ENCODE measurements at regions not wholly inside any gene's neighbourhood (a gene's known extent, or its start where the extent isn't known, plus 50 kb on each side); places are given as distances from the start of the nearest gene placed in this dataset.
A peak's percentile ranks its signal among the peaks of the same experiment; 100 is the strongest.

DNA sequence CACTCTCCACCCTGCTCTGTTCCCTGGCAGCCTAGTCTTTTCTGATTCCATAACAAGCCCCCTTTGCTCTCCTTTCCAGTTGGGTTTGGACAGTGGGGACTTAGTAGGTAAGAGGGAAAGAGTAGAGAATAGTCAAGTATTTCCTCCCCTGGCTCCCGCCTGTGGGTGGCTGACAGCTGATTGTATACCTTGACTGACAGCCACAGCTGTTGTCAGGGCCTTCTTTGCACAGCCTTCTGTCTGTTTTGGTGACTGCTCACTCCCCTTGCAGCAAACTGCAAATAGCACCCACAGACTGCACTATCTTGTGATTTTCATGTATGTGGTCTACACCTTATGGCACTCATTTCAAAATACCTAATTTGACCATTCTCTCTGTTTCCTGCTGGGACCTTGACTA is 486.3 kb downstream of the ACTR3B start:
- DNase-seq: no peak

DNA sequence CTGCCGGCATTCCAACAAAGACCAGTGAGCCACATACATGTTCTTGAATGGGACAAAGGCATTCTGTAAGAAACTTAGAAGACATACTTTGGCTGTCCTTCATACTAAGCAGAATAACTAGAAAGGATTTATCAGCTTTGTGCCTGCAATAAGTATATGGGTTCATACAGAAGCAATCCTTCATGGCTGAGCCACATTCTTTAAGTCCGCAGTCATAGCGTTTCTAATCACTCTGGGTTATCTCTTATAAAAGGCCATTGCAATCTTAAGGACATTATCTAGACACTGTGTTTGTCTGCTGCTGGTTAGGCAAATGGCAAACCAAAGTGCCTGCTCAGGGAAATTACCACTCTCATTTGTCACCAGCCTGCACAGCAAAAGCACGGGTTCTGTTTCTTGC is 488.4 kb downstream of the ACTR3B start:
- no peak for DNase-seq

GRCh38 chr7:153258686-153259085 is 499.1 kb downstream of the ACTR3B start:
- DNase-seq: no peak

DNA sequence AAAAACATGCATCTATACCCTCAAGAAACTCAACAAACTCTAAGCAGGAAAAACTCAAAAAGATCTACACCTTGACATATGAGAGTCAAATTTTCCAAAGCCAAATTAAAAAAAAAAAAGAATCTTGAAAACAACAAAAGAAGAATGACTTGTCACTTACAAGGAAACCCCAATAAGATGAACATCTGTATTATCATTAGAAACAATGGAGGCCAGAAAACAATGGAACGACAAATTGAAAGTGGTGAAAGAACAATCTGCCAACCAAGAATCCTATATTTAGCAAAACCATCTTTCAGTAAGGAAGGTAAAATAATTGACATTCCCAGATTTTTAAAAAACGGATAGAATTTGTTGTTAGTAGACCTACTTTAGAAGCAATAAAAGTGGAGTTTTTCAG is 516.8 kb downstream of the ACTR3B start:
- DNase-seq: no peak

GRCh38 chr7:153286763-153287162 is 527.2 kb downstream of the ACTR3B start:
- no peak for DNase-seq

DNA sequence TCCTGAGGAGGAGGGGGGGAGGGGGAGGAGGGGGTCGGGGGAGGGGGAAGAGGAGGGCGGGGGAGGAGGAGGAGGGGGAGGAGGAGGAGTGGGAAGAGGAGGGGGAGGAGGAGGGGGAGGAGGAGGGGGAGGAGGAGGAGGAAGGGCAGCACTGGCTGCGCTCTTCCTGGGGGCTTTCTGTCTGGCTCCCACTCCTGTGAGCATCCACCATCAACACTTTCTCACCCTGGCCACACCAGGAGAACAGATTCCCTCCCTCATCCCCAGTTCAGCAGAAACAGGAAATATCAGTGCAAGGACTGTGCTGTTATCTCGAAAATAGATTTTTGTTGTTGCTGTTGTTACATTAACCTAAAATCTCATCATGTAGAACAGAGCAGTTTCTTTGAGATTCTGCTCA is 530.5 kb downstream of the ACTR3B start:
- no peak for DNase-seq

DNA sequence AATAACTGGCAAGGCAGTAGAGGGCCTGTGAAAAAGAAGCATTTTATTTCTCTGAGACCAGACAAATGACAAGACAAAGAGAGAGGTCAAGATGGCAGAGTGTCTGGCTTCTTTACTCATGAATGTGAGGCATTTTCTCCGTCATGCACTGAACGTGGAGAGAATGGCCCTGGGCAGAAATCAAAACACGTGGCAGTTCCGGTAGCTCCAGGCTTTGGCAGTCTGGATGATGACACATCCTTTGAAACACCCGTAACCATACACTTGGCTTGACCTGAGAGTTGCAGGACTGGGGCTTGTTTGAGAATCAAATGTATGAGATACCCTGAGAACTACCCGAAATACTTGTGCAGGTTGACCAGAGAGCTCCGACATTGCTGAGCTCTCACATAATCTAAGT is 537.6 kb downstream of the ACTR3B start:
- no peak for DNase-seq

DNA sequence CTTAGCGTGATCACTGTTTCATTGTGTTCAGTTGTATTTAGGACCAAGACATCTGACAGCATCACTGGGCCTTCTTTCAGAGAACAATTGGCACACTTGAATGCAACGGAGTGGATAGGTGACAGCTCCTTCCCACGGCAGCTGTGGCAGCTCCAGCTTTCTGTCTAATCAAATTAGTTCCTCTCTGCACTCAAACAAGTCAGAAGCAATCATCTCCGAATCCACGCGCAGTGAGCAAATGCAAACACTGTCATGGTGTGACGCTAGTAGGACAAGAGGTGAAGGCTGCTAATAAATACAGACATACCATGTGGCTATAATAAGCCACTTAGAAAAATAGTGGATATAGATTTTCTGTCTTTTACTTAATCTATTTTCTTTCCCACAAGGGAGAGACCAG is 542.4 kb downstream of the ACTR3B start:
- no peak for DNase-seq

DNA sequence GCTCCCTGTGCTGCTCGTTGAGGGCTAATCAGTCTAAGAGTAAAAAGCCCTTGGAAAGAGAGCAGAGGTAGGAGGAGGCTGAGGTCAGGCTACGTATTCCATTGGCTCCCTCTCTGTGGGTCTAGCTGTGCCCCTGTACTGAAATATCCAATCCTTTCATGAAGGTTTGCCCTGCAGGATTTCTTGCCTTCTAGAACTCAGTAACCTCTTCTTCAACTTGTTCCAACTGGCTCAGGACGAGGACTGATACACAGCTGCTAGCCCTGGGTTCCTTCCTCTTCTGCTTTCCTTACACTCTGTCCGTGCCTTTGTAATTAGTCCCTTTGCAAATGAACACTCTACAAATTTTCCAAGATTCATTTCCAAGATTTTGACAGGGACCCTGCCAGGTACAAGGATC is 560.5 kb downstream of the ACTR3B start:
- no peak for DNase-seq

DNA sequence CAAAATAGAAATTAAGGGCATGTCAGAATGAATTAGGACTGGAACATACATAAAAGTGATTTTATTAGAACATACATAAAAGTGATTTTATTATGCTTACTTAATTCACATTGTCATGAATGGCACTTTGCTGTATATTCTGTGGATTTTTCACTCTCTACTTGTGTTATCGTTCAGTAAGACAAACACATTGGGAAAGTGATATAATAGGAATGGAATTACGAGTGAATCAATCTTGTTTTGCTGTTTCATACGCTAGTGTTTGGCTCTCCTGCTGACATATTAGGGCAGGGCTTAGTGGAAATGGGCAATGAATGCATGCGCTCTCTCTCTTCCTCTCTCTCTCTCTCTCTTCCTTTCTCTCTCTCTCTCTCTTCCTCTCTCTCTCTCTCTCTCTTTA is 561.1 kb downstream of the ACTR3B start:
- DNase-seq: no peak

DNA sequence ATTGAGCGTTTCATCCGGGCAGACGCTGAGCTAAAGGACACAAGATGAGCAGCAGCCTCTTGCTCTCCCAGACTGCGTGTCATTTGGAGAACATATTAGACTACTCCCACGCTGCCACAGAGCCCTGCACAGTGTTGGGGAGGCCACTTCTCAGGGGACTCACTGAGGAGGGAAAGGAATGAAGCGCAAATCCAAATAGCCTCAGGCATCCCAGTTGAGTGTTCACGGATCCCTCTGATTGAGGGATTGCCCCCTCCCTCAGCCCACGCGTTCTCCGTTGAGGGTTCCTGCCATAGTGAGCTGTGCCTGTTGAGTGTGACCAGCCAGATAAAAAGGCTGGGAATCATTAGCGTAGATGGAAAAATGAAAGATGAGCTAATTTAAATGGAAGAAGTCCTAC is 563.4 kb downstream of the ACTR3B start:
- DNase-seq: no peak

DNA sequence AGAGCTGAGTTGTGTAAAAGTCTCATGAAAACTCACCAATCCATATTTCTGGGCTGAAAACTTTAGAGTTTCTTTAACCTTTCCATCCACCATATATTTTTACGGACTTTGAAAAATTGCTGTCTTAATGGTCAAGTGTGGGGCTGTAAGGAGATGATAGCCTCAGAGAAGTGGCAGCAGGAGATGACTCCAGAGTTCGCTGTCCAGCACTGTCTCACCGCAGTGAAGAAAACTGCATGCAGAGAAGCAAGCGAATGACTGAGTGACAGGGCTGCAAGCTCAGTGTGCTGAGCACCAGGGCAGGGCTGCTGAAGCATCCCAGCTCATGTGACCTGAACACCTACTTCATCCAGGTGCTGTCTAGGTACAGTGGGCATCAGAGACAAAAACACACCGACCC is 564.5 kb downstream of the ACTR3B start:
- DNase-seq: no peak

GRCh38 chr7:153327683-153328082 is 568.1 kb downstream of the ACTR3B start:
- no peak for DNase-seq

DNA sequence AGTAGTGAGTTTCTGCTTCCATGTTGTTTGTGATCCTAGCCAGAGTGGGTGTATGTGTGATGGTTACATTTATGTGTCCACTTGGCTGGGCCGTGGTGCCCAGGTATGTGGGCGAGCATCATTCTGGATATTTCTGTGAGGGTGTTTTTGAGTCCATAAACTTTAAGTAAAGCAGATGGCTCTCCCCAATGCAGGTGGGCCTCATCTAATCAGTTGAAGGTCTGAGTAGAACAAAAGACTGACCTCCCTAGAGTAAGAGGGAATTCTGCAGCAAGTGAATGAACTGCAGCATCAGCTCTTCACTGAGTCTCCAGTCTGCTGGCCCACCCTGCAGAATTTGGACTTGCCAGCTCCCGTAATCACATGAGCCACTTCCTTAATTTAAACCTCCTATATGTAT is 571.9 kb downstream of the ACTR3B start:
- DNase-seq: no peak

DNA sequence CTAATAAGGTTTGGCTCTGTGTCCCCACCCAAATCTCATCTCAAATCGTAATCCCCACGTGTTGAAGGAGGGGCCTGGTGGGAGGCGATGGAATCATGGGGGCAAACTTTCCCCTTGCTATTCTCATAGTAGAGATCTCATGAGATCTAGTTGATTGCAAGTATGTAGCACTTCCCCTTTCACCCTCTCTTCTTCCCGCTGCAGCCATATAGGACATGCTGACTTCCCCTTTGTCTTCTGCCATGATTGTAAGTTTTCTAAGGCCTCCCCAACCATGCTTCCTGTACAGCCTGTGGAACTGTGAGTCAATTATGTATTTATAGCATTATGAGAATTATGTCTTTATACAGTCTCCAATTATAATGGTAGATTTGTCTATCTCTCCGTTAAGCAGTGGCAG is 594.5 kb downstream of the ACTR3B start:
- DNase-seq: no peak

GRCh38 chr7:153370092-153370491 is 610.5 kb downstream of the ACTR3B start:
- no peak for DNase-seq

GRCh38 chr7:153380636-153381035 is 621.1 kb downstream of the ACTR3B start:
- no peak for DNase-seq

GRCh38 chr7:153381275-153382040 is 621.9 kb downstream of the ACTR3B start:
- peak; percentile 32 to 63 for DNase-seq

GRCh38 chr7:153382641-153383101 is 623.1 kb downstream of the ACTR3B start:
- DNase-seq: no peak

GRCh38 chr7:153383781-153384180 is 624.2 kb downstream of the ACTR3B start:
- DNase-seq: no peak

- no peak for DNase-seq
These were observed 626.0 kb downstream of the ACTR3B start for GRCh38 chr7:153385502-153385901.

DNA sequence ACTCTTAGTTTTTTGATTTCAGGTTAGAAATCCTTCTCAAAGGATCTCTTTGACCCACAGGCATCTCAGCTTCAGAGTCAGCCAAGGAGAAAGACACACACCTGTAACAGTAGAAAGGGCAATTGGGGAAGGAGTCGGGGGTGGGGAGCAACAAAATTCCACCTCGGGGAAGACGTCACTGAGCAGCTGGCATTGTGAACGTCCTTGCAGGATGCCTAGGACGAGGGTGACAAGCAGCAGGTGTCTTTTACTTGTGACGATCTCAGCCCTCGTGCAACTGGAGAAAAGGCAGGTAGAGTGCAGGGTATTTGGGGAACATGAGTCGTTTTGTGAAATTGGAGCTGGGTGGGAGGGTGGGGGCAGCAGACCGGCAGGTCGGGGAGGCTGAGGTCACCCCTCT is 627.0 kb downstream of the ACTR3B start:
- no peak for DNase-seq

DNA sequence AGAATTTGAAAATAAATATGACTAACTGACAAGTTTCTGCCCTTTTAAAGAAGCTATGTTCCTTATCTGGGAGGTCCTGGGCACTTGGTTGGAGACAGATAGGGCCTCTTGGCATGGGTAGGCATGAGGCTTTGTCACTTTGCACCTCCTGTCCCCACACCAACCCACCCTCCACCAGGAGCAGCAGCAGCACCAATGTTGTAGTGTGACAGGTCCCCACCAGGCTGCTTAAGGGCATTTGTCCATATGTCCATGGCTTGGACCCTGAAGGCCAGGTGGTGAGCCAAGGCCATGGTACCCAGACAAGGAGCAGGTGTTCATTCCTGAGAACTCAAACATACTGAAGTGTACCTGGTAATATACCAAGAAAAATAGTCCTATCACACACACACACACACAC is 629.1 kb downstream of the ACTR3B start:
- DNase-seq: no peak

DNA sequence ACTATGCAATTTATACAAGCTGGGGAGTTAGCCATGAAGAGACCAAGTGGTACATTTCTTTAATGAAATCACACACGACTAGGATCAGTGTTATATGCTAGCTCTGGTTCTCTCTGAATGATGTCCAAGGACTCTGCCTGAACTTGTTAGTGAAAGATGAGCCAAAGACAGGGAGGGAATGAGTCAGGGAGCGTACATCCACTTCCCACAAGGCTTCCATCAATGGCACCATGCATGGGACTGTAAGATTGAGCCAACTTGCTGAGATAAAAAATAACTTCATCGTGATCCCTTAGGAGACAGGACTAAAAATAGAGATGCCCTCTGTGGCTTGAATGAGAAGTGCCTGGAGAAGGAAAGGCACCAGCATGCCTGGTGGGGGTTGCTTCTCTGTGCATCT is 629.7 kb downstream of the ACTR3B start:
- DNase-seq: no peak

DNA sequence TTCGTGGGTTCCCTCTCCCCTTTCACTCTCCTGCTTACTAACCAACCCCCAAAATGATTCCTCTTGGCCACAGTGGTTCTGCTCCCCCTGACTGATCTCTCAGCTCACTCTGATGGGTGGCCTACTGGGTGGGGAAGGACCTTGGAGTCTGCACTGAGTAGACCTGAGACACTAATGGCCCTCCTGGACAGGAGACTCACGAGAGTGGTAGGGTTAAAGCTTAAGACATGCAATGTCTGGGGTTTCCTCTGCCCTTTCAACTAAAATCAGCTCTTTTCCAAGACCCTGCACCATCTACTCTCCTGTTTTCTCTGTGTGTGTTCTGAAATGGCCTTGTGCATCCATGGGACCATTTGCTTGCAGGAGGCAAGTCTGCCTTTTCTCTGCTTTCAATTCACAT is 631.4 kb downstream of the ACTR3B start:
- DNase-seq: no peak

Measured in NCI-H2081 (cell line).